Caco-2 (cell line): ENCODE measurements at regions not wholly inside any gene's neighbourhood (a gene's known extent, or its start where the extent isn't known, plus 50 kb on each side); places are given as distances from the start of the nearest gene placed in this dataset.

Experiments used
- BruUV-seq: library from RNA; stranded (reverse); fragments of 400-500 nt; replicated peaks from 2 replicates; lab custom pipeline; 2021; lab: Mats Ljungman, UMichigan
- CTCF ChIA-PET: fragments of 300-600 bp; sonication (Branson Sonifier 250); formaldehyde crosslinking; loops from one replicate; lab custom pipeline; 2022; ENCODE audit warnings: antibody characterized with exemption; lab: Charles Lee
- POLR2A ChIA-PET: fragments of 300-600 bp; sonication (Branson Sonifier 250); formaldehyde crosslinking; loops from one replicate; lab custom pipeline; 2022; ENCODE audit warnings: antibody characterized with exemption; lab: Charles Lee
- DNase-seq, 2 experiments: peaks; one replicate each; pipeline versions ENCODE4 v3.0.0 to v3.0.0-alpha.2; 2020 to 2022
- H3K27me3 ChIP-seq: replicated peaks from 2 replicates; pipeline ENCODE4 v1.6.0; 2011; ENCODE audit warnings: low read length; ENCODE audit not compliant: control insufficient read depth, insufficient read depth
- H3K36me3 ChIP-seq: 2 replicates; pipeline ENCODE4 v1.5.1; 2011; ENCODE audit warnings: low read length; ENCODE audit not compliant: control insufficient read depth, insufficient read depth
- H3K4me1 ChIP-seq: fragments of 250-450 bp; sonication (Bioruptor Pico); 2 replicates; pipeline ENCODE4 v1.5.1; 2020; ENCODE audit warnings: mild to moderate bottlenecking
- H3K4me3 ChIP-seq: 2 replicates; pipeline ENCODE4 v1.5.1; 2011; ENCODE audit warnings: low read depth, mild to moderate bottlenecking, control low read depth, low read length
- H3K9me3 ChIP-seq: fragments of 250-450 bp; sonication (Bioruptor Pico); 2 replicates; pipeline ENCODE4 v1.5.1; 2020; ENCODE audit warnings: mild to moderate bottlenecking, moderate library complexity
- H3K27ac Mint-ChIP-seq: one replicate; pipeline ENCODE4 v1.8.0; 2022; ENCODE audit warnings: mixed read lengths; ENCODE audit not compliant: unreplicated experiment
- H3K27me3 Mint-ChIP-seq: one replicate; pipeline ENCODE4 v1.8.0; 2022; ENCODE audit warnings: mixed read lengths; ENCODE audit not compliant: insufficient read depth, unreplicated experiment
- H3K36me3 Mint-ChIP-seq: one replicate; pipeline ENCODE4 v1.8.0; 2022; ENCODE audit warnings: mild to moderate bottlenecking, mixed read lengths; ENCODE audit not compliant: insufficient read depth, unreplicated experiment
- H3K4me1 Mint-ChIP-seq: one replicate; pipeline ENCODE4 v1.8.0; 2022; ENCODE audit warnings: low read depth, mixed read lengths; ENCODE audit not compliant: unreplicated experiment
- H3K4me3 Mint-ChIP-seq: one replicate; pipeline ENCODE4 v1.8.0; 2022; ENCODE audit warnings: mild to moderate bottlenecking, moderate library complexity, mixed read lengths; ENCODE audit not compliant: unreplicated experiment
- H3K9me3 Mint-ChIP-seq: one replicate; pipeline ENCODE4 v1.8.0; 2022; ENCODE audit warnings: mixed read lengths; ENCODE audit not compliant: unreplicated experiment
- CTCF ChIP-seq, 2 experiments: fragments of 200-600 bp in 1 of 2; IDR thresholded peaks; 1 replicate in 1 of 2; 2 replicates in 1 of 2; pipeline versions ENCODE4 v1.5.1 to v1.8.0; 2011 to 2022; ENCODE audit warnings: antibody characterized with exemption in 1 of 2, control low read depth in 1 of 2, inconsistent platforms in 1 of 2, low read depth in 1 of 2, low read length in 1 of 2, mild to moderate bottlenecking in 1 of 2, moderate library complexity in 1 of 2; ENCODE audit not compliant: insufficient read depth in 1 of 2, severe bottlenecking in 1 of 2, unreplicated experiment in 1 of 2
- intact Hi-C: fragments of 100-400 bp; cut with micrococcal nuclease; formaldehyde crosslinking; loops from one replicate; pipeline ENCODE4 v1.10.0; 2022; ENCODE audit not compliant: unreplicated experiment

- ChIA-PET POLR2A (no interaction called here), CTCF (no interaction called here)
Observed at GRCh38 chr11:33622186-33622585, 78.4 kb downstream of the C11orf91 start.

GRCh38 chr11:33620423-33621171, 80.0 kb downstream of the C11orf91 start:
- Mint-ChIP-seq H3K27ac (no peak overlapping the region), H3K9me3 (no peaks in the 10 kb centered on the region), H3K27me3 (peaks cover 10% of the 10 kb centered on the region), H3K4me3 (no peak overlapping the region), H3K4me1 (no peaks in the 10 kb centered on the region), H3K36me3 (no peaks in the 10 kb centered on the region)
- Histone ChIP-seq H3K36me3 (no peaks in the 10 kb centered on the region), H3K27me3 (no peaks in the 10 kb centered on the region), H3K4me1 (no peaks in the 10 kb centered on the region), H3K9me3 (no peaks in the 10 kb centered on the region), H3K4me3 (no peak overlapping the region)
- DNase-seq = no peak
- intact Hi-C loops = no loop called here
- POLR2A ChIA-PET = no interaction called here
- TF ChIP-seq CTCF (IDR thresholded peaks at IDR 0.05; ENCODE audit: insufficient read depth in 1 of 2, low read depth in 1 of 2, low read length in 1 of 2, severe bottlenecking in 1 of 2, unreplicated experiment in 1 of 2) = no peak
- CTCF ChIA-PET = no interaction called here
- no TSS peak for BruUV-seq

More at GRCh38 chr11:33622186-33622585, 78.4 kb downstream of the C11orf91 start:
- Histone ChIP-seq H3K36me3 (no peaks in the 10 kb centered on the region), H3K9me3 (no peaks in the 10 kb centered on the region), H3K27me3 (no peaks in the 10 kb centered on the region), H3K4me1 (no peaks in the 10 kb centered on the region), H3K4me3 (no peak overlapping the region)
- intact Hi-C loops = no loop called here
- no peak for DNase-seq
- H3K9me3 Mint-ChIP-seq = no peaks in the 10 kb centered on the region
- H3K27me3 Mint-ChIP-seq = peaks cover 10% of the 10 kb centered on the region
- no peaks in the 10 kb centered on the region for H3K36me3 Mint-ChIP-seq
- no peak overlapping the region for H3K4me3 Mint-ChIP-seq
- no peak overlapping the region for H3K27ac Mint-ChIP-seq
- no peak for TF ChIP-seq CTCF (IDR thresholded peaks at IDR 0.05; ENCODE audit: insufficient read depth in 1 of 2, low read depth in 1 of 2, low read length in 1 of 2, severe bottlenecking in 1 of 2, unreplicated experiment in 1 of 2)
- no TSS peak for BruUV-seq
- H3K4me1 Mint-ChIP-seq = no peaks in the 10 kb centered on the region

GRCh38 chr11:33618956-33619355, 81.7 kb downstream of the C11orf91 start:
- Histone ChIP-seq H3K4me3 (no peak overlapping the region), H3K36me3 (no peaks in the 10 kb centered on the region), H3K27me3 (no peaks in the 10 kb centered on the region), H3K9me3 (no peaks in the 10 kb centered on the region), H3K4me1 (no peaks in the 10 kb centered on the region)
- intact Hi-C loops = no loop called here
- peaks cover 10% of the 10 kb centered on the region for H3K27me3 Mint-ChIP-seq
- TF ChIP-seq CTCF (IDR thresholded peaks at IDR 0.05; ENCODE audit: insufficient read depth in 1 of 2, low read depth in 1 of 2, low read length in 1 of 2, severe bottlenecking in 1 of 2, unreplicated experiment in 1 of 2) = no peak
- POLR2A ChIA-PET = no interaction called here
- CTCF ChIA-PET = no interaction called here
- no peaks in the 10 kb centered on the region for H3K36me3 Mint-ChIP-seq
- no peak overlapping the region for H3K27ac Mint-ChIP-seq
- H3K4me3 Mint-ChIP-seq = no peak overlapping the region
- BruUV-seq = no TSS peak
- DNase-seq = no peak
- H3K9me3 Mint-ChIP-seq = no peaks in the 10 kb centered on the region
- H3K4me1 Mint-ChIP-seq = no peaks in the 10 kb centered on the region
